Smooth muscle cell (in vitro differentiated cells): ENCODE measurements at regions not wholly inside any gene's neighbourhood (a gene's known extent, or its start where the extent isn't known, plus 50 kb on each side); places are given as distances from the start of the nearest gene placed in this dataset.

Experiments used
- DNase-seq: peaks from one replicate; lab custom pipeline; 2025; ENCODE audit not compliant: unreplicated experiment; lab: John Stamatoyannopoulos, UW
- H2AFZ ChIP-seq: fragments of 200-600 bp; sonication (generic); 2 replicates; pipeline ENCODE4 v1.6.0; 2016; ENCODE audit warnings: antibody characterized with exemption, low read depth, mild to moderate bottlenecking
- H3F3A ChIP-seq: fragments of 200-600 bp; sonication (generic); 2 replicates; pipeline ENCODE4 v1.6.0; 2017; ENCODE audit warnings: antibody characterized with exemption, low read depth
- H3K27ac ChIP-seq: fragments of 200-600 bp; sonication (generic); 2 replicates; pipeline ENCODE4 v1.5.1; 2016; ENCODE audit warnings: low read depth, mild to moderate bottlenecking
- H3K27me3 ChIP-seq: fragments of 200-600 bp; sonication (generic); 2 replicates; pipeline ENCODE4 v1.6.1; 2016; ENCODE audit warnings: low read depth, mild to moderate bottlenecking
- H3K36me3 ChIP-seq: fragments of 200-600 bp; sonication (generic); 2 replicates; pipeline ENCODE4 v1.5.1; 2016; ENCODE audit warnings: low read depth
- H3K4me1 ChIP-seq: fragments of 200-600 bp; sonication (generic); 2 replicates; pipeline ENCODE4 v1.5.1; 2016; ENCODE audit warnings: low read depth
- H3K4me2 ChIP-seq: fragments of 200-600 bp; sonication (generic); 2 replicates; pipeline ENCODE4 v1.6.0; 2016; ENCODE audit warnings: mild to moderate bottlenecking
- H3K4me3 ChIP-seq: fragments of 200-600 bp; sonication (generic); 2 replicates; pipeline ENCODE4 v1.5.1; 2016; ENCODE audit warnings: mild to moderate bottlenecking
- H3K79me2 ChIP-seq: fragments of 200-600 bp; sonication (generic); 2 replicates; pipeline ENCODE4 v1.6.0; 2016; ENCODE audit warnings: low read depth, mild to moderate bottlenecking
- H3K9ac ChIP-seq: fragments of 200-600 bp; sonication (generic); 2 replicates; pipeline ENCODE4 v1.6.0; 2016; ENCODE audit warnings: low read depth
- H3K9me3 ChIP-seq: fragments of 200-600 bp; sonication (generic); replicated peaks from 2 replicates; pipeline ENCODE4 v1.5.1; 2016; ENCODE audit warnings: low read depth
- H4K20me1 ChIP-seq: fragments of 200-600 bp; sonication (generic); 2 replicates; pipeline ENCODE4 v1.6.0; 2016; ENCODE audit warnings: low read depth
- WGBS: methylation state at CpG from one replicate; pipeline ENCODE4 v1.1.7; 2016; ENCODE audit warnings: low lambda C conversion rate; 5-methylcytosine and 5-hydroxymethylcytosine counted together
- TF ChIP-seq, protein P1 (sequence below): fragments of 200-600 bp; sonication (generic); IDR thresholded peaks from 2 replicates; pipeline ENCODE4 v1.5.1; 2017; ENCODE audit warnings: borderline replicate concordance, mild to moderate bottlenecking, antibody characterized with exemption; ENCODE audit not compliant: insufficient read depth, poor library complexity, severe bottlenecking

DNA sequence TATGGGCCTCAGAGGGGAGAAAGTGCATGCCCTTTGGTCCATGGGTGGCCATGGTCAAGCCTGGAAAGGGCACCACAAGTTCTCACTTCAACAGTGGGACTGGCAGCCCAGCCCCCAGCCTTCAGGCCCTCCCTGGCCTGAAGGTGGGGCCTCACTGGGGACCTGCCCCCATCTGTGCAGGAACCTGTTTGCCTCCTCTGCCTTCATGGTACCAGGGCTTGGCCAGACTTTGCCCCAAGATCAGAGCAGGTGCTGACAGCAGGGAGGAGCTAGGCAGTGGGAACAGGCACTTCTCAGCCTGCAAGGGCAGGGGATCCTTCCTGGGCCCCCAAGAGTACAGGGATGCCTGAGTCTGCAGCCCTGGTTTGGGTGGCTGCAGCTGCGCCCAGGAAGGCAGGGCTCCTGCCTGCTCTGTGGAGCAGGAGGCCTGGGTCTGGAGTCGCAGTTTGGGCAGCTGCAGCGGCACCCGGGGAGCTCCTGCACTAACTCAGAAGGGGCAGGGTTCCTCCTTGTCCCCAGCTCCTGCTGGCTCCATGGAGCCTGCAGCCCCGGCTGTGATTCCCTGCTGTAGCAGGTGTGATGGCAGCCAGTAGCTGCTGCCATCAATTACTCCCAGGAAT lies 460.1 kb upstream of the NCAM2 start:
- Histone ChIP-seq H3K4me2 (no peak overlapping the region), H3K27ac (no peak overlapping the region), H2AFZ (no peak overlapping the region), H3F3A (no peaks in the 10 kb centered on the region), H3K36me3 (no peaks in the 10 kb centered on the region), H3K4me1 (no peaks in the 10 kb centered on the region), H3K27me3 (no peaks in the 10 kb centered on the region), H3K9me3 (no peaks in the 10 kb centered on the region), H3K9ac (no peak overlapping the region), H3K4me3 (no peak overlapping the region), H3K79me2 (no peaks in the 10 kb centered on the region), H4K20me1 (no peaks in the 10 kb centered on the region)
- 94% methylated on average over 4 of the region's 5 CpGs for WGBS
- no peak for DNase-seq
- TF ChIP-seq, protein P1, sequence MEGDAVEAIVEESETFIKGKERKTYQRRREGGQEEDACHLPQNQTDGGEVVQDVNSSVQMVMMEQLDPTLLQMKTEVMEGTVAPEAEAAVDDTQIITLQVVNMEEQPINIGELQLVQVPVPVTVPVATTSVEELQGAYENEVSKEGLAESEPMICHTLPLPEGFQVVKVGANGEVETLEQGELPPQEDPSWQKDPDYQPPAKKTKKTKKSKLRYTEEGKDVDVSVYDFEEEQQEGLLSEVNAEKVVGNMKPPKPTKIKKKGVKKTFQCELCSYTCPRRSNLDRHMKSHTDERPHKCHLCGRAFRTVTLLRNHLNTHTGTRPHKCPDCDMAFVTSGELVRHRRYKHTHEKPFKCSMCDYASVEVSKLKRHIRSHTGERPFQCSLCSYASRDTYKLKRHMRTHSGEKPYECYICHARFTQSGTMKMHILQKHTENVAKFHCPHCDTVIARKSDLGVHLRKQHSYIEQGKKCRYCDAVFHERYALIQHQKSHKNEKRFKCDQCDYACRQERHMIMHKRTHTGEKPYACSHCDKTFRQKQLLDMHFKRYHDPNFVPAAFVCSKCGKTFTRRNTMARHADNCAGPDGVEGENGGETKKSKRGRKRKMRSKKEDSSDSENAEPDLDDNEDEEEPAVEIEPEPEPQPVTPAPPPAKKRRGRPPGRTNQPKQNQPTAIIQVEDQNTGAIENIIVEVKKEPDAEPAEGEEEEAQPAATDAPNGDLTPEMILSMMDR, result no peak

DNA sequence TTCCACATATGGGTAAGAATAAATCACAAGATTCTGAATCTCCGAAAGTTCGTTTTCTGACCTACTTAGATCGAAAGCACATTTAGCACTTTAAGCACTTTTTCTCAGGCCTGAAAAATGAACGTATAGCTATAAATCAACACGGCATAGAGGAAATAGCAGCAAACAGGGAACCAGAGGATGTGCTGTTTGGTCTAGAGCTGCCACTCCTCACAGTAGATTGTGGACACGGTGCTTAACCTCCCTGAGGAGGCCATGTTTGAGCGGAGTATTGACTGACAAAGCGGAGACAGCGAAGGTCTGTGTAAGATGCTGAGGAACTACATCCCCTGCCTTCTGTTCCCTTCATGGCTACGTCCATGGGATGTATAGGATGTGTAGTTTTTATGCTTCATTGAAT lies 452.8 kb upstream of the NCAM2 start:
- Histone ChIP-seq H3K27me3 (no peaks in the 10 kb centered on the region), H3F3A (no peaks in the 10 kb centered on the region)

DNA sequence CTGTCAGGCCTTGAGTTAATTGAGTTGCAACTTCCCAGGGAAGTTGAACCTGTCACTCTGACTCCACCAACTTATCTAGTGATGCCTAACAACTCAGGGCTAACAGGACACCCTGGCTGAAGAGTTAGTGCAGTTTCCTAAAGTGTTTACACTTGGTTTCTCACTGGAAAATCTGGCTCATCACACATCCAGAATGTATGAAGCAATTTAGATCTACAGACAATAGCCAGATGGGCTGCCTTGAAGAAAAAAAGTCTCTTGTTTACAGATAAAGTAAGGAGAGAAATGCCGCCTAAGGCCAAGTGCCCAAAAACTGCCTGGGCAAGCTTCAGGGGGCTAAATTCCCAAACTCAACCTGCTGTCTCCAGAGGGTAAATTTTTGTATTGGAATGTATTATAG lies 446.3 kb upstream of the NCAM2 start:
- no peak overlapping the region for H3K4me3 ChIP-seq
- H3K79me2 ChIP-seq, result no peaks in the 10 kb centered on the region
- no peaks in the 10 kb centered on the region for H3K4me1 ChIP-seq
- H3K4me2 ChIP-seq, result no peak overlapping the region
- no peaks in the 10 kb centered on the region for H3K36me3 ChIP-seq
- H4K20me1 ChIP-seq, result no peaks in the 10 kb centered on the region
- H3K27ac ChIP-seq, result no peak overlapping the region
- TF ChIP-seq, protein P1, result no peak
- H3K9ac ChIP-seq, result no peak overlapping the region
- no peaks in the 10 kb centered on the region for H3K9me3 ChIP-seq
- 82% methylated on average over 1 of the region's 1 CpG for WGBS
- no peak overlapping the region for H2AFZ ChIP-seq
- H3K27me3 ChIP-seq, result no peaks in the 10 kb centered on the region
- no peak for DNase-seq
- H3F3A ChIP-seq, result no peaks in the 10 kb centered on the region

More for the DNA sequence above, 452.8 kb upstream of the NCAM2 start:
- Histone ChIP-seq H3K27ac (no peak overlapping the region), H3K4me1 (no peaks in the 10 kb centered on the region), H4K20me1 (no peaks in the 10 kb centered on the region), H2AFZ (no peak overlapping the region), H3K9ac (no peak overlapping the region), H3K79me2 (no peaks in the 10 kb centered on the region), H3K4me2 (no peak overlapping the region), H3K36me3 (no peaks in the 10 kb centered on the region), H3K4me3 (no peak overlapping the region), H3K9me3 (no peaks in the 10 kb centered on the region)
- TF ChIP-seq, protein P1, result no peak
- no peak for DNase-seq
- WGBS, result 95% methylated on average over 10 of the region's 10 CpGs

DNA sequence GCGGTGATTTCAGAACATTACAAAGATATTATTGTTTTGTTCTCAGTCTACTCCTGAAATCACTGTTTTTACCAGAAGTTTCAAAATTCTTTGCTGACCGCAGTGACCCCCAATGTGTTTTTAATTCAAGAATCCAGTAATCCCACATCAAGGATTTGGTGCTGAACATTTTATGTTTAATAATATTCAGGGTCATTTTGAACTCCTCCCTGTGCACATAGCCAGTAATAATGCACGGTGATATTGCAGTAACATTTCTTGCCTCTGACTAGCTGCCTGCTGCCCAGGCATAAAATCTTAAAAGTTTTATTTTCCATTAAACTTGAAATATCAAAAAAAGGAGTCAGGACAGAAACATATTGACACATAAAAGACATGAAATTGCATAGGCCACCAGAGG lies 443.4 kb upstream of the NCAM2 start:
- no peaks in the 10 kb centered on the region for H3F3A ChIP-seq
- no peaks in the 10 kb centered on the region for H3K79me2 ChIP-seq
- DNase-seq, result no peak
- no peaks in the 10 kb centered on the region for H3K4me1 ChIP-seq
- TF ChIP-seq, protein P1, result no peak
- H3K27ac ChIP-seq, result no peak overlapping the region
- H4K20me1 ChIP-seq, result no peaks in the 10 kb centered on the region
- no peak overlapping the region for H3K4me3 ChIP-seq
- H3K36me3 ChIP-seq, result no peaks in the 10 kb centered on the region
- H3K4me2 ChIP-seq, result no peak overlapping the region
- no peak overlapping the region for H2AFZ ChIP-seq
- H3K9ac ChIP-seq, result no peak overlapping the region
- no peaks in the 10 kb centered on the region for H3K27me3 ChIP-seq
- no peaks in the 10 kb centered on the region for H3K9me3 ChIP-seq
- WGBS, result 92% methylated on average over 3 of the region's 3 CpGs
